Psoas muscle (tissue), 7 donors: ENCODE measurements at regions not wholly inside any gene's neighbourhood (a gene's known extent, or its start where the extent isn't known, plus 50 kb on each side); places are given as distances from the start of the nearest gene placed in this dataset.

Experiments
- ATAC-seq, 4 donors: fragments of 200-7000 bp; cut with Tn5 transposase; one replicate each; pipeline ENCODE4 v1.9.1; 2020; ENCODE audit warnings: moderate library complexity in 3 of 4, mild to moderate bottlenecking in 2 of 4
- DNase-seq, 2 donors: peaks; one replicate each; pipeline ENCODE4 v3.0.0-alpha.2; 2020
- H3K27ac ChIP-seq: fragments of 200-600 bp; one replicate; pipeline ENCODE4 v1.8.0; 2022
- H3K27me3 ChIP-seq, 3 donors: fragments of 200-600 bp in 1 of 3; one replicate each; pipeline versions ENCODE4 v1.6.1 to v1.8.0; 2013 to 2022; ENCODE audit warnings: low read length in 2 of 3, mild to moderate bottlenecking in 2 of 3, moderate library complexity in 1 of 3; ENCODE audit not compliant: insufficient read depth in 3 of 3
- H3K36me3 ChIP-seq, 2 donors: fragments of 200-600 bp in 1 of 2; one replicate each; pipeline versions ENCODE4 v1.6.1 to v1.8.0; 2013 to 2022; ENCODE audit warnings: low read depth in 1 of 2, mild to moderate bottlenecking in 1 of 2, moderate library complexity in 1 of 2; ENCODE audit not compliant: insufficient read depth in 1 of 2
- H3K4me1 ChIP-seq: fragments of 200-600 bp; one replicate; pipeline ENCODE4 v1.8.0; 2022
- H3K4me3 ChIP-seq: fragments of 200-600 bp; one replicate; pipeline ENCODE4 v1.8.0; 2022; ENCODE audit warnings: mild to moderate bottlenecking
- H3K9me3 ChIP-seq: fragments of 200-600 bp; one replicate; pipeline ENCODE4 v1.8.0; 2022
- CTCF ChIP-seq: fragments of 200-600 bp; IDR thresholded peaks from one replicate; pipeline ENCODE4 v1.8.0; 2022; ENCODE audit warnings: antibody characterized with exemption
- WGBS, 3 donors: extraction: QIAGEN DNeasy Blood & Tissue Kit; methylation state at CpG; one replicate each; pipeline versions ENCODE4 v1.1.6 to v1.1.7; 2013; 5-methylcytosine and 5-hydroxymethylcytosine counted together
- intact Hi-C, 2 donors: fragments of 100-400 bp; cut with DNase I; formaldehyde crosslinking; loops; one replicate each; pipeline versions ENCODE4 v1.11.0 to v1.14.2; 2022
- donor health status: healthy with polysubstance abuse.
- donor health status: DM: no; HTN: no; CAD: no; lungs with moderate emphysema.
- donor health status: Bipolar disorder and iron deficiency.
- donor health status: healthy.
- donor health status: DM: yes; HTN: yes; CAD: no.
- donor health status: DM: no; HTN: no; CAD: no.
- donor health status: DM: yes; HTN: yes; CAD: no.

- Histone ChIP-seq H3K36me3 (no peaks in the 10 kb centered on the region), H3K9me3 (no peaks in the 10 kb centered on the region), H3K27ac (no peak overlapping the region), H3K27me3 (no peaks in the 10 kb centered on the region), H3K4me1 (no peaks in the 10 kb centered on the region), H3K4me3 (no peak overlapping the region)
- intact Hi-C loops: no loop called here
- ATAC-seq (no peak), DNase-seq (no peak)
- 57 to 61% (median 57%) methylated on average over 7 of the region's 7 CpGs for WGBS, 3 donors
- no peak for TF ChIP-seq CTCF
Observed at GRCh38 chr7:10469476-10469875, 504.2 kb upstream of the PHF14 start.

GRCh38 chr7:10471280-10472058 is 502.2 kb upstream of the PHF14 start:
- 24 to 32% (median 29%) methylated on average over 2 of the region's 2 CpGs for WGBS, 3 donors
- DNase-seq: no peak

GRCh38 chr7:10472115-10472514 is 501.6 kb upstream of the PHF14 start:
- H3K36me3 ChIP-seq: no peaks in the 10 kb centered on the region
- H3K27ac ChIP-seq: no peak overlapping the region
- H3K4me1 ChIP-seq: no peaks in the 10 kb centered on the region
- intact Hi-C loops: no loop called here
- H3K9me3 ChIP-seq: no peaks in the 10 kb centered on the region
- no peak for DNase-seq
- no peaks in the 10 kb centered on the region for H3K27me3 ChIP-seq
- no peak overlapping the region for H3K4me3 ChIP-seq
- 21 to 28% (median 26%) methylated on average over 3 of the region's 3 CpGs for WGBS, 3 donors
- no peak for TF ChIP-seq CTCF
- no peak for ATAC-seq

More at GRCh38 chr7:10471280-10472058, 502.2 kb upstream of the PHF14 start:
- TF ChIP-seq CTCF: no peak
- ATAC-seq: no peak
- intact Hi-C loops: no loop called here
- no peak overlapping the region for H3K4me3 ChIP-seq
- H3K36me3 ChIP-seq: no peaks in the 10 kb centered on the region
- no peaks in the 10 kb centered on the region for H3K4me1 ChIP-seq
- no peak overlapping the region for H3K27ac ChIP-seq
- no peaks in the 10 kb centered on the region for H3K9me3 ChIP-seq
- H3K27me3 ChIP-seq: no peaks in the 10 kb centered on the region

GRCh38 chr7:10473569-10473968 is 500.1 kb upstream of the PHF14 start:
- Histone ChIP-seq H3K36me3 (no peaks in the 10 kb centered on the region), H3K4me3 (no peak overlapping the region), H3K4me1 (no peaks in the 10 kb centered on the region), H3K27ac (no peak overlapping the region), H3K9me3 (no peaks in the 10 kb centered on the region), H3K27me3 (no peaks in the 10 kb centered on the region)
- WGBS, 3 donors: 85 to 89% (median 88%) methylated on average over 3 of the region's 3 CpGs
- DNase-seq (no peak), ATAC-seq (no peak)
- intact Hi-C loops: no loop called here
- TF ChIP-seq CTCF: no peak

GRCh38 chr7:10474048-10474447 is 499.6 kb upstream of the PHF14 start:
- WGBS, 3 donors: 85 to 95% (median 91%) methylated on average over 3 of the region's 3 CpGs
- no peak for DNase-seq
- no peak for TF ChIP-seq CTCF
- no peaks in the 10 kb centered on the region for H3K9me3 ChIP-seq
- ATAC-seq: no peak
- no peak overlapping the region for H3K4me3 ChIP-seq
- H3K27ac ChIP-seq: no peak overlapping the region
- H3K4me1 ChIP-seq: no peaks in the 10 kb centered on the region
- no peaks in the 10 kb centered on the region for H3K27me3 ChIP-seq
- intact Hi-C loops: no loop called here
- no peaks in the 10 kb centered on the region for H3K36me3 ChIP-seq
